ENCODE measurements at regions not wholly inside any gene's neighbourhood (a gene's known extent, or its start where the extent isn't known, plus 50 kb on each side); places are given as distances from the start of the nearest gene placed in this dataset.

DNA sequence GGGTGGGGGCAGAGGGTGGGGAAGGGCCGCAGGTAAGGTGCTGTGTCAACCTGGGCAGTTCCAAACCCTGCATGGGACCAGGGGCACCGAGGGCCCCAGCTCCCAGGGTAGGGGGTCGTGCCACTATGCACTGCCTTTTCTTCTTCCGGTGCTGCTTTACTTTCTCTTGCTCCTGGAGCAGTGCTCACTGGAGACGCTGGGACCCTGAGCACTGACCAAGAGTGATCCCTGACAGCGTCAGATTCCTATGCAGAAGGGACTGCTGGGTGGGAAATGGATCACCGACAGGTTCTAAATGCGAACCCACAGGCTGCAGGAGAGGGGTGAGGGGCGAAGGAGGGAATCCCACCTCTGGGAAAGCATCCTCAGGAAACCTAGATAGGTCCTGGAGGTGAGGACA is 470.1 kb downstream of the SOX9 start:
- no peaks in the 10 kb centered on the region for H3K36me3 ChIP-seq (ENCODE audit: control insufficient read depth, insufficient read depth, low read length)
- TF ChIP-seq, protein P1, sequence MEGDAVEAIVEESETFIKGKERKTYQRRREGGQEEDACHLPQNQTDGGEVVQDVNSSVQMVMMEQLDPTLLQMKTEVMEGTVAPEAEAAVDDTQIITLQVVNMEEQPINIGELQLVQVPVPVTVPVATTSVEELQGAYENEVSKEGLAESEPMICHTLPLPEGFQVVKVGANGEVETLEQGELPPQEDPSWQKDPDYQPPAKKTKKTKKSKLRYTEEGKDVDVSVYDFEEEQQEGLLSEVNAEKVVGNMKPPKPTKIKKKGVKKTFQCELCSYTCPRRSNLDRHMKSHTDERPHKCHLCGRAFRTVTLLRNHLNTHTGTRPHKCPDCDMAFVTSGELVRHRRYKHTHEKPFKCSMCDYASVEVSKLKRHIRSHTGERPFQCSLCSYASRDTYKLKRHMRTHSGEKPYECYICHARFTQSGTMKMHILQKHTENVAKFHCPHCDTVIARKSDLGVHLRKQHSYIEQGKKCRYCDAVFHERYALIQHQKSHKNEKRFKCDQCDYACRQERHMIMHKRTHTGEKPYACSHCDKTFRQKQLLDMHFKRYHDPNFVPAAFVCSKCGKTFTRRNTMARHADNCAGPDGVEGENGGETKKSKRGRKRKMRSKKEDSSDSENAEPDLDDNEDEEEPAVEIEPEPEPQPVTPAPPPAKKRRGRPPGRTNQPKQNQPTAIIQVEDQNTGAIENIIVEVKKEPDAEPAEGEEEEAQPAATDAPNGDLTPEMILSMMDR (IDR thresholded peaks at IDR 0.05; ENCODE audit: insufficient read depth, low read length, poor library complexity, severe bottlenecking) = no peak
- no peak for DNase-seq (ENCODE audit: extremely low read depth, insufficient read length)
- peaks cover 5% of the 10 kb centered on the region for H3K27me3 ChIP-seq (replicated peaks; ENCODE audit: control insufficient read depth, insufficient read depth, low read length)
- H3K4me3 ChIP-seq (replicated peaks; ENCODE audit: low read depth, low read length) = no peak overlapping the region

DNA sequence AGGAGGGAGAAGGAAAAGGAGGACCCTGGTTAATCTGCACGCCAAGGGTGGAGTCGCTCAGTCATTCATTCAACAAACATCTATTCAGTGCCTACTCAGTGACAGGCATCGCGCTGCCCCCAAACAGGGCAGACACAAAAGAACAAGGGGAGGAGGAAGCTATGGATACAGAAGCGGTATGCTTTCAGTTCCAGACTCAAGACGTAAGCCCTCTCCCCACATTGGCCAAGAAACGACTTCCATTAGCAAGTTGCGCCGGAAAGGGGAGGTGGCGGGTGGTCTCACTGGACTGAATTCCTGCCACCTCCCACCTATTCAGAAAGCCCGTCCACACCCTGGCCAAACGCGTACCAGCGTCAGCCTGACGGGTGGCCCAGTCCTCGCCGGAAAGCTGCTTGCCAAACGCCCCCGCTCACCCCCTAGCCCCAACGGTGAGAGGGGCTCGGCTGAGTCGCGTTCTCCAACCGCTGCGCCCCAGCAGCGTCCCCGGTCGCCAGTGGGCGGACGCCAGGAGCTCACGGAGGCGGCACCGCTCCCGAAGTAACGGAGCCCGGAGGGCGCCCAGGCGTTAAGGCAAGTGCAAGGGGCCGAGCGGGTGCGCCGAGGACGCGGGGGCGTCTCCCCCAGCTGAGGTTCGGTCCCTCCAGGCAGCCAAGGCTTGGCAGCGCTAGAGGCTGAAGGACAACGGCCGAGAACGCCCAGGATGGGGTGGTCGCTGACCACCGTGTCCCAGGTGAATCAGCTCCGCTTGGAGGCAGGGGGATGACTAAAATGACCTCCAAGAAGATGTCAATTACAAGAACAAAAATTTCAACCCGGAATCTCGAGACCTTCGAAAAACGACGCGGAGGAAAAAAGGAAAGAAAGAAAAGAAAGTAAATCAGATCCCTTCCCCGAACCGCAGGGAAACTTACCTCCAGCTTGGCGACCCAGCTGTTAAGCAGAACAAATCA is 470.7 kb downstream of the SOX9 start:
- peak; percentile 24 for DNase-seq (ENCODE audit: extremely low read depth, insufficient read length)
- H3K27me3 ChIP-seq (replicated peaks; ENCODE audit: control insufficient read depth, insufficient read depth, low read length) = peaks cover 5% of the 10 kb centered on the region
- H3K36me3 ChIP-seq (ENCODE audit: control insufficient read depth, insufficient read depth, low read length) = no peaks in the 10 kb centered on the region
- TF ChIP-seq, protein P1 (IDR thresholded peaks at IDR 0.05; ENCODE audit: insufficient read depth, low read length, poor library complexity, severe bottlenecking) = no peak
- peak overlapping the region; percentile 58 for H3K4me3 ChIP-seq (replicated peaks; ENCODE audit: low read depth, low read length)

DNA sequence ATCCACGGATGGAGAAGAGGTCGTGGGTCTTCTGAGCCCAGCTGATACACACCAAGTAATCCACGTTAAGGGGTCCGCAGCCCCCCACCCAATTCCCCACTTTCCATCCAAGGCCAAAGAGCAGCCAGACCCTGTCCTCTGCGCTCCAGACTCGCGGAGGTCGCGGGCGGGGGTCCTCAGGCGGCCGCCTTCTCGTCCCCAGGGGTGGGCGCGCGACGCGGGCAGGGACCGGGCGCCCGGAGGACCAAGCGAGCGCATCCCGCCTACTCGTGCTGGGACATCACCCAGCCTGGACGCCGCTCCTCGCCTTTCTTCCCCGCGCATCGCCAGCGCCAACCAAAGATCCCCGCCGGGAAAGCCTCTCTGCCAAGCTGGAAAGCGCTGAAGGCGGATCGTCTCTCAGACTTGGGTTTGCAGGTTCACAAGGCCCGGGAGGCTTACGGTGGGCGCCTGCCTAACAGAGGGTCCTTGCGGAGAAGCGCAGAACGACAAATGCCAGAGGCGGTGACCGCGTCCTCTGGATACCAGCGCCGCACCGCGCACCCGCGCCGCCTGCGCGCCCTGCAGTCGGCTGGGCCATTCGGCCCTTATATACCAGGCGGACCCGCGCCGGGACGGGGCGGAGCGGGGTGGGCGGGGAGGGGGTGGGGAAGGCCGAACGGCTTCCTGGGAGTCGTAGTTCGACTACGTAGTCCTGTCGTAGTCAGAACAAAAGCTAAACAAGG is 471.6 kb downstream of the SOX9 start:
- no peaks in the 10 kb centered on the region for H3K36me3 ChIP-seq (ENCODE audit: control insufficient read depth, insufficient read depth, low read length)
- peak overlapping the region; percentile 58 for H3K4me3 ChIP-seq (replicated peaks; ENCODE audit: low read depth, low read length)
- TF ChIP-seq, protein P1 (IDR thresholded peaks at IDR 0.05; ENCODE audit: insufficient read depth, low read length, poor library complexity, severe bottlenecking) = no peak
- DNase-seq (ENCODE audit: extremely low read depth, insufficient read length) = peak; percentile 68
- H3K27me3 ChIP-seq (replicated peaks; ENCODE audit: control insufficient read depth, insufficient read depth, low read length) = peaks cover 5% of the 10 kb centered on the region

DNA sequence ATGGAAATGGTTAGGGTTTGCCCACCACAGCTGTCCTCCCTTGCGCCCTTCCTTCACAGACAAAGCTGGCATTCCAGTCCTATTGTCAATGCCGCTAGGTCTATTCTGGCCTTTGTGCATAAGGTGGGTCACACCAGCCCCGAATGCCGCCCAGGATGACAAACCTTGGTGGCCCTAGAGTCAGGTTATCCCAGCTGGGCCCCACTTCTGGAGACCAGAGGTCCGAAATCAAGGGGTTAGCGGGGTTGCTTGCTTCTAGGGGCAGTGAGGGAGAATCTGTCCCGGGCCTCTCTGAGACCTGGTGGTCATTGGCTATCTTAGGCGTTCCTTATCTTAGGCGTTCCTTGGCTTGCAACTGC is 472.1 kb downstream of the SOX9 start:
- TF ChIP-seq, protein P1 (IDR thresholded peaks at IDR 0.05; ENCODE audit: insufficient read depth, low read length, poor library complexity, severe bottlenecking) = no peak
- H3K27me3 ChIP-seq (replicated peaks; ENCODE audit: control insufficient read depth, insufficient read depth, low read length) = peaks cover 5% of the 10 kb centered on the region
- H3K4me3 ChIP-seq (replicated peaks; ENCODE audit: low read depth, low read length) = no peak overlapping the region
- no peak for DNase-seq (ENCODE audit: extremely low read depth, insufficient read length)
- H3K36me3 ChIP-seq (ENCODE audit: control insufficient read depth, insufficient read depth, low read length) = no peaks in the 10 kb centered on the region

DNA sequence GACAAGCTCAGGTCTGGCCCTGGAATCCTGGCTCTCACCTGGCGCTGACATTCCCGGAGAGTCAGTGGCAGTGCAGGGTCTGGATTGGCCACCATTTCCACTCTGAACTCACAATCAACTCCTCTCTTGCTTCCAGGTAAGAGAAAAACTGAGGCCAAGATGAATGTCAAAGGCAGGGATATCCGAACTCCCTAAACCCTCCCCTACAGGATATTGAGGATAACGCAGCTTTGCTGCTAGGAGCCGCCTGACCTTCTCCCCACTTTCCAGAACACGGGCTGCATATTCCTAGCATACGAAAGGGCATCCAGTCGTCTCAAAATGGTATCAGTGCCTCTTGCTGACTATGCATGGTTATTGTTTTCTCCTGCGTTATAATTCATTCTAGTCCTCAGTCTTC is 473.4 kb downstream of the SOX9 start:
- Histone ChIP-seq H3K4me3 (replicated peaks; ENCODE audit: low read depth, low read length) (no peak overlapping the region), H3K36me3 (ENCODE audit: control insufficient read depth, insufficient read depth, low read length) (no peaks in the 10 kb centered on the region), H3K27me3 (replicated peaks; ENCODE audit: control insufficient read depth, insufficient read depth, low read length) (peaks cover 5% of the 10 kb centered on the region)
- no peak for DNase-seq (ENCODE audit: extremely low read depth, insufficient read length)
- TF ChIP-seq, protein P1 (IDR thresholded peaks at IDR 0.05; ENCODE audit: insufficient read depth, low read length, poor library complexity, severe bottlenecking) = no peak

Data from GM06990 (cell line).